GM10248 (cell line): ENCODE measurements at regions not wholly inside any gene's neighbourhood (a gene's known extent, or its start where the extent isn't known, plus 50 kb on each side); places are given as distances from the start of the nearest gene placed in this dataset.

Source experiments
- CTCF ChIA-PET: fragments of 300-600 bp; sonication (Branson Sonifier 250); formaldehyde crosslinking; extraction: SDS; loops from one replicate; lab custom pipeline; 2021; ENCODE audit warnings: antibody characterized with exemption; lab: Yijun Ruan, JAX
- POLR2A ChIA-PET: fragments of 350-650 bp; sonication (Branson Sonifier 250); formaldehyde crosslinking; extraction: SDS; loops from one replicate; lab custom pipeline; 2020; ENCODE audit warnings: antibody characterized with exemption; lab: Yijun Ruan, JAX
- DNase-seq: peaks from one replicate; pipeline ENCODE4 v3.0.0; 2012; ENCODE audit errors: extremely low spot score
- CTCF ChIP-seq: IDR thresholded peaks from 2 replicates; pipeline ENCODE4 v1.5.1; 2012; ENCODE audit warnings: mild to moderate bottlenecking, low read depth; ENCODE audit errors: extremely low read depth, missing control alignments, control extremely low read depth

- ChIA-PET POLR2A (no interaction called here), CTCF (no interaction called here)
- no peak for TF ChIP-seq CTCF
- no peak for DNase-seq
Observed at GRCh38 chr10:128884496-128885072, 582.5 kb upstream of the MGMT start.

GRCh38 chr10:128885573-128886555 lies 581.2 kb upstream of the MGMT start:
- ChIA-PET CTCF (no interaction called here), POLR2A (no interaction called here)
- no peak for DNase-seq
- no peak for TF ChIP-seq CTCF

GRCh38 chr10:128887856-128888255 lies 579.2 kb upstream of the MGMT start:
- TF ChIP-seq CTCF, result no peak
- POLR2A ChIA-PET, result no interaction called here
- no peak for DNase-seq
- CTCF ChIA-PET, result no interaction called here

- no peak for DNase-seq
- POLR2A ChIA-PET, result no interaction called here
- CTCF ChIA-PET, result interaction anchor here (0.6 kb wide), 1 partner anchor 14 kb away, joined by 3 read pairs; no protein-coding TSS in a partner anchor
- TF ChIP-seq CTCF, result no peak
Observed at GRCh38 chr10:128892005-128892404, 575.0 kb upstream of the MGMT start.

- no peak for DNase-seq
- ChIA-PET POLR2A (no interaction called here), CTCF (no interaction called here)
- no peak for TF ChIP-seq CTCF
Observed at GRCh38 chr10:128894641-128895040, 572.4 kb upstream of the MGMT start.

- DNase-seq, result no peak
- TF ChIP-seq CTCF, result no peak
- CTCF ChIA-PET, result no interaction called here
- POLR2A ChIA-PET, result no interaction called here
Observed at GRCh38 chr10:128895473-128895872, 571.6 kb upstream of the MGMT start.
